ENCODE measurements at regions not wholly inside any gene's neighbourhood (a gene's known extent, or its start where the extent isn't known, plus 50 kb on each side); places are given as distances from the start of the nearest gene placed in this dataset.

GRCh38 chr5:164593982-164594381 is 1088.6 kb downstream of the MAT2B start:
- intact Hi-C loops (cut with micrococcal nuclease): no loop called here
- H3K9ac ChIP-seq (ENCODE audit: low read length): no peak overlapping the region
- no peak overlapping the region for H3K4me3 ChIP-seq (ENCODE audit: control extremely low read depth in 1 of 5, extremely low read depth in 1 of 5, insufficient read depth in 1 of 5, low read depth in 2 of 5, low read length in 4 of 5)
- H3K9me3 ChIP-seq (ENCODE audit: control extremely low read depth in 1 of 3, control insufficient read depth in 2 of 3, insufficient read depth in 1 of 3, low read length in 2 of 3): no peaks in the 10 kb centered on the region
- no peaks in the 10 kb centered on the region for H3K27me3 Mint-ChIP-seq
- H4K20me1 ChIP-seq (ENCODE audit: control insufficient read depth, insufficient read depth, low read length, poor library complexity, severe bottlenecking): no peaks in the 10 kb centered on the region
- no peak overlapping the region for H3K27ac ChIP-seq (ENCODE audit: low read length in 2 of 2)
- ChIA-PET CTCF (no interaction called here), POLR2A (no interaction called here)
- no peaks in the 10 kb centered on the region for H3K9me3 Mint-ChIP-seq (ENCODE audit: insufficient read depth)
- no peak overlapping the region for H3K4me2 ChIP-seq (replicated peaks; ENCODE audit: low read depth, low read length, poor library complexity, severe bottlenecking)
- TF ChIP-seq EZH2 (IDR thresholded peaks at IDR 0.05; ENCODE audit: borderline replicate concordance, insufficient read depth, low read depth, low read length, poor library complexity, severe bottlenecking): no peak
- no peak for DNase-seq
- H3K36me3 ChIP-seq (replicated peaks in 1 of 2; ENCODE audit: control extremely low read depth in 1 of 2, control insufficient read depth in 1 of 2, extremely low read depth in 1 of 2, insufficient read depth in 2 of 2, low read length in 1 of 2): no peaks in the 10 kb centered on the region
- H3K27ac Mint-ChIP-seq: no peak overlapping the region
- H3K4me3 Mint-ChIP-seq: no peak overlapping the region
- no peaks in the 10 kb centered on the region for H3K27me3 ChIP-seq (replicated peaks in 1 of 4; ENCODE audit: control extremely low read depth in 1 of 4, control insufficient read depth in 3 of 4, insufficient read depth in 4 of 4, low read length in 3 of 4)
- no peaks in the 10 kb centered on the region for H3K4me1 Mint-ChIP-seq
- H3K79me2 ChIP-seq (ENCODE audit: control insufficient read depth, insufficient read depth, low read length): no peaks in the 10 kb centered on the region
- no peak overlapping the region for H2AFZ ChIP-seq (ENCODE audit: insufficient read depth, low read depth, low read length, poor library complexity, severe bottlenecking)
- no peaks in the 10 kb centered on the region for H3K4me1 ChIP-seq (ENCODE audit: control insufficient read depth in 2 of 2, insufficient read depth in 2 of 2, low read length in 2 of 2)
- no peak for ATAC-seq (ENCODE audit: low read depth)

- H3K4me1 ChIP-seq (ENCODE audit: control insufficient read depth in 2 of 2, insufficient read depth in 2 of 2, low read length in 2 of 2): no peaks in the 10 kb centered on the region
- no peak overlapping the region for H3K4me3 ChIP-seq (ENCODE audit: control extremely low read depth in 1 of 5, extremely low read depth in 1 of 5, insufficient read depth in 1 of 5, low read depth in 2 of 5, low read length in 4 of 5)
- no peak overlapping the region for H3K27ac Mint-ChIP-seq
- no peaks in the 10 kb centered on the region for H3K4me1 Mint-ChIP-seq
- H3K27me3 ChIP-seq (replicated peaks in 1 of 4; ENCODE audit: control extremely low read depth in 1 of 4, control insufficient read depth in 3 of 4, insufficient read depth in 4 of 4, low read length in 3 of 4): no peaks in the 10 kb centered on the region
- no peaks in the 10 kb centered on the region for H3K9me3 Mint-ChIP-seq (ENCODE audit: insufficient read depth)
- H3K27ac ChIP-seq (ENCODE audit: low read length in 2 of 2): no peak overlapping the region
- CTCF ChIA-PET: no interaction called here
- ATAC-seq (ENCODE audit: low read depth) (no peak), DNase-seq (no peak)
- intact Hi-C loops (cut with micrococcal nuclease): no loop called here
- H3K4me2 ChIP-seq (replicated peaks; ENCODE audit: low read depth, low read length, poor library complexity, severe bottlenecking): no peak overlapping the region
- no peaks in the 10 kb centered on the region for H3K79me2 ChIP-seq (ENCODE audit: control insufficient read depth, insufficient read depth, low read length)
- no CpG with 5 or more reads among the region's 5 CpGs for WGBS (ENCODE audit: insufficient coverage)
- H3K9me3 ChIP-seq (ENCODE audit: control extremely low read depth in 1 of 3, control insufficient read depth in 2 of 3, insufficient read depth in 1 of 3, low read length in 2 of 3): peaks cover 0 to 6% (median 0%) of the 10 kb centered on the region in 3 donors
- no peak overlapping the region for H2AFZ ChIP-seq (ENCODE audit: insufficient read depth, low read depth, low read length, poor library complexity, severe bottlenecking)
- H4K20me1 ChIP-seq (ENCODE audit: control insufficient read depth, insufficient read depth, low read length, poor library complexity, severe bottlenecking): no peaks in the 10 kb centered on the region
- TF ChIP-seq CTCF (IDR thresholded peaks at IDR 0.05): no peak
- TF ChIP-seq EZH2 (IDR thresholded peaks at IDR 0.05; ENCODE audit: borderline replicate concordance, insufficient read depth, low read depth, low read length, poor library complexity, severe bottlenecking): no peak
- no peak overlapping the region for H3K9ac ChIP-seq (ENCODE audit: low read length)
- H3K4me3 Mint-ChIP-seq: no peak overlapping the region
- no peaks in the 10 kb centered on the region for H3K27me3 Mint-ChIP-seq
- no peaks in the 10 kb centered on the region for H3K36me3 ChIP-seq (replicated peaks in 1 of 2; ENCODE audit: control extremely low read depth in 1 of 2, control insufficient read depth in 1 of 2, extremely low read depth in 1 of 2, insufficient read depth in 2 of 2, low read length in 1 of 2)
- POLR2A ChIA-PET: no interaction called here
These were observed 1092.0 kb downstream of the MAT2B start for GRCh38 chr5:164597293-164597900.
